Dermis blood vessel endothelial cell (primary cell): ENCODE measurements at regions not wholly inside any gene's neighbourhood (a gene's known extent, or its start where the extent isn't known, plus 50 kb on each side); places are given as distances from the start of the nearest gene placed in this dataset.

Experiments
- DNase-seq: peaks from one replicate; pipeline ENCODE4 v3.0.0; 2010

GRCh38 chr5:158393457-158393856 is 534.5 kb upstream of the CLINT1 start:
- peak; percentile 30 for DNase-seq

- no peak for DNase-seq
Observed at GRCh38 chr5:158392753-158393152, 533.8 kb upstream of the CLINT1 start.

GRCh38 chr5:158390577-158390976 is 531.6 kb upstream of the CLINT1 start:
- DNase-seq, result peak; percentile 92

- no peak for DNase-seq
Observed at GRCh38 chr5:158389786-158390185, 530.8 kb upstream of the CLINT1 start.

DNA sequence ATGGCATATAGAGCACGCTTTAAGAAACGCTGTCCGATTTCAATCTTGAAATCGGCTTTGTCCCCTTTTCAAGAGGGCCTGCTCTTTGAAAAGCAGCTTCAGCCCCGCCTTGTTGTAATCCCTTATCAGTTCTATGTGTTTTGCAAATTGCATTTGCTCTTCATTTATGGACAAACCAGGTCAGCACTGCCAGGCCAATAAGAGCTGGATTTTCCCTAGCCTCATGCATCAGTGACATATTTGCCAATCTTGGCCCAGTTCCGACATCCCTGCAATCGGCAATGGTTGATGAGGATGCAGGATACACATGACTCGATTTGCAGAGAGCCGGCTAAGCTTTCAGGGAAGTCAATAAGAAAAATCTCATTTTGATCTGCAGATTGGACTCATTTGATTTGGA is 529.1 kb upstream of the CLINT1 start:
- DNase-seq, result no peak

GRCh38 chr5:158387499-158387898 is 528.6 kb upstream of the CLINT1 start:
- no peak for DNase-seq

DNA sequence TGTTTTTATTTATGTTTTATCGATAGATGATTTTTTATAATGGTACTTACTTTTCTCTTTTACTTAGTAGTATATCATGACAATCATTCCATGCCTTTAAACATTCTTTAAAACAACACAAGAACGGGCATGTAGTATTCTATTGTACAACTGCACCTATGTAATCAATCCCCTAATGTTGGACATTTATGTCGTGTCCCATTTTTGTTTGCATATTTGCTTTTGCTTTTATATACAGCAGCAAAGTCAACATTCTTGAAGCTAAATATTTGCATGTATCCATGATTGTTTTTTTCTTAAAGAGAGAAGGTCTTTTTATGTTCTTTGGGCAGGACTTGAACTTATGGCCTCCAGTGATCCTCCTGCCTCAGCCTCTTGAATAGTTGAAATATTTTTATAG is 527.0 kb upstream of the CLINT1 start:
- DNase-seq, result no peak

- DNase-seq, result peak; percentile 68
Observed at GRCh38 chr5:158384535-158385481, 525.9 kb upstream of the CLINT1 start.

GRCh38 chr5:158383486-158383885 is 524.5 kb upstream of the CLINT1 start:
- no peak for DNase-seq

- peak; percentile 86 for DNase-seq
Observed at GRCh38 chr5:158382473-158382872, 523.5 kb upstream of the CLINT1 start.

DNA sequence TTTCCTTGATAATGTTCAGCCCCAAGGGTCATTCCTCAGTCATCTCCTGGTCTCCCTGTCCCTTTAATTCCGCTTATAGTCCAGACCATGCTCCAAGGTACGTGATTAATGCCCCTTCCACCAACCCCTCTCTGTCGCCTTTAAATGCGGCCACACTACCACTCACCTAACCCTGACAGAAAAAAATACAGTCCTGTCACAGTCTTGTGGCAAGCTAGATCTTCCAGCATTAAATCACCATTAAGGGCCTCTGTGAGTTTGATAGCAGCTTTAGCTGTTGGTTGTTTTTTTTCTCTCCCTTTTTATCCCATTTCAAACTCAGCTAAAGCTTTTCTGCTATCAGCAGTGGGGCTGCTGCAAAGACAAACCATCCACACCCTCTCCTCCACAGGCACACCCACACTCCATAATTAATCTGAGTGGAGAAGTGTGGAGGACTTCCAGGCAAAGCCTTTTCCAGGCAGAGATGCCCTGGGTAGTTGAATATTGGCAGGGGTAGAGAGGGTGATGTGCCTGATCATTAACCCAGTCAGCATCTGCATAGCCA is 522.7 kb upstream of the CLINT1 start:
- DNase-seq, result no peak

GRCh38 chr5:158380661-158381060 is 521.7 kb upstream of the CLINT1 start:
- no peak for DNase-seq

DNA sequence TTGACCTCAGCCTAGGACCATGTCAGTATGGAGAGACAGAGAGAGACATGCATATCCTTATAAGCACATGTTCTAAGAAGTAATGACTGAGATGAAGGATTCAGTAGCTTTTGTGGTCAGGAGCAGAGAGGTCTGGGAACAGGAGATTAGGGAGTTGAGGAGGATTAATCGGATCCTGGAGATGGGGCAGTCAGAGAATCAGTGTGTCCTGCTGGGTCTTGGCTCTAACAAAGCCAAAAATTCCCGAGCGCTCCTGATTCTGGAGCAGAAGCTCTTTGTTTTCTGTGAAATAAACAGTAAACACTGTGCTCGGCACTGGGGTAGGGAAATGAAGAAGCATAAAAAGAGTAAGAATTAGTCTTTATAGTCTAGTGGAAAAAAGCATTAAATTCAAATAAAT is 520.0 kb upstream of the CLINT1 start:
- DNase-seq, result no peak

GRCh38 chr5:158376679-158377078 is 517.7 kb upstream of the CLINT1 start:
- no peak for DNase-seq

DNA sequence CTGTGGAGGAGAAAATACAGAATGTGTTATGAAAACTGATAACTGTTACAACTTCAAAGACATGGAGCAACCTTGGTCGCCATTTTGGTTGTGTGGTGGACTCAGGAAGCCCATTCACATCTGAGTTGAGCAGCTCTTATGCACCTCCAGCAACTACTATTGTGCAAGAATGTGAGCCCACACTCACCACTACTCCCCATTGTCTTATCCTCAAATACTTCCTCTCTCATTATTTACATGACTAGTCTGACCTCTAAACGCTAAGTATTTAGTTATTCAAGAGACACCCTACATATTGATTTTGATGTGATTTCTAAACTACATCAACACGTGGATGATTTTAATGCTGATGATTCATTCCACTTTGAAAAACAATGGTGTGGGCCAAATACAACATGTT is 516.6 kb upstream of the CLINT1 start:
- peak; percentile 33 for DNase-seq

- DNase-seq, result peak; percentile 8
Observed at GRCh38 chr5:158373608-158374395, 514.9 kb upstream of the CLINT1 start.

GRCh38 chr5:158369241-158369640 is 510.3 kb upstream of the CLINT1 start:
- no peak for DNase-seq

DNA sequence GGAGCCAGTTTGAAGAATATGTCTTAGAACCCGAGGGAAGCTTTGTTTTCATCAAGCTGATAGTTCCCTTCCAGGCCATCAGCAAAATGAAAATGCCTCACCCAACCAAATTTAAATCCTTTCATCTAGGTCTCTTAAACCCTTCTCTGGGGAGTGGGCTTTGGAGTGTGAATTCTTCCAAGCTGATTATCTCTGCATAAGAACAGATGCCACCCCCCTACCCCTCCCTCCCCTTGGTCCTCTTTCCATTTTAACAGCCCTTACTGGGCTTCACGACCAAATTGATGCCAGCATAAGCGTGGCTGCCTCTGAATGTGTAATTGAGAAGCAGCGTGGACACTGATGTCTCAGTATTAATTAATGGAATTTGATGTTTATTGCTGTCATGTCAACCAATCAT is 509.7 kb upstream of the CLINT1 start:
- DNase-seq, result no peak

DNA sequence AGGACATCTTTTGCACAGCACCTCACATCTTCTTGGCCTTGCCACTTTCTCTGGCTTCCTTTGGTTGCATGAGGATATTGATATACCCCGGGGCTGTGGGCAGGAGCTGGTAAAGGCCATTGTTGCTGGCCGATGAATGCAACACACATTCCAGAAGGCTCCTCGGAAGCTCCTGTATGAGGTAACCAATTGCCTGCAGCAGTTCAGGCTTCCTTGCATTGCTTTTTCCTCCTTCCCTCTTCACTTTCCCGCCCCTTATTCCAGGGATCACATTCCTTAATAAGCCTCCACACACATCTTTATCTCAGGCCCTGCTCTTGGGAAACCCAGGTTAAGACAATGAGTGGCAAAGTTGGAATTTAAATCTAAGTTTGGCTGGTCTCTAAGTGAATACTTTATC is 505.4 kb upstream of the CLINT1 start:
- DNase-seq, result no peak

DNA sequence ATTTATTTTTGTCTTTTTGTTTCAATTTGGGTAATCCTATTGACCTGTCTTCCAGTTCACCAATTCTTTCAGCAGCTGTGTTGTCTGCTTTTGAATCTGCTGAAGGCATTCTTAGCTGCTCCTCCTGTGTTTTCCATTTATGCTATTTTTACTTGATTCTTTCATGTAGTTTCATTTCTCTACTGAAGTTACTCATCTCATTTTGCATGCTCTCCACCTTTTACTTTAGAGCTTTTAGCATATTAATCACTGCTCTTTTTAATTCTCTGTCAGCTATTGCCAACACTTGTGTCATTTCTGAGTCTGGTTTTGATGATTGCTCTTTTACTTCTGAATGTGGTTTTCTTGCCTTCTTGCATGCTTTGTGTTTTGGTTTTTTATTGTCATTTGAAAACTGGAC is 496.0 kb upstream of the CLINT1 start:
- no peak for DNase-seq

DNA sequence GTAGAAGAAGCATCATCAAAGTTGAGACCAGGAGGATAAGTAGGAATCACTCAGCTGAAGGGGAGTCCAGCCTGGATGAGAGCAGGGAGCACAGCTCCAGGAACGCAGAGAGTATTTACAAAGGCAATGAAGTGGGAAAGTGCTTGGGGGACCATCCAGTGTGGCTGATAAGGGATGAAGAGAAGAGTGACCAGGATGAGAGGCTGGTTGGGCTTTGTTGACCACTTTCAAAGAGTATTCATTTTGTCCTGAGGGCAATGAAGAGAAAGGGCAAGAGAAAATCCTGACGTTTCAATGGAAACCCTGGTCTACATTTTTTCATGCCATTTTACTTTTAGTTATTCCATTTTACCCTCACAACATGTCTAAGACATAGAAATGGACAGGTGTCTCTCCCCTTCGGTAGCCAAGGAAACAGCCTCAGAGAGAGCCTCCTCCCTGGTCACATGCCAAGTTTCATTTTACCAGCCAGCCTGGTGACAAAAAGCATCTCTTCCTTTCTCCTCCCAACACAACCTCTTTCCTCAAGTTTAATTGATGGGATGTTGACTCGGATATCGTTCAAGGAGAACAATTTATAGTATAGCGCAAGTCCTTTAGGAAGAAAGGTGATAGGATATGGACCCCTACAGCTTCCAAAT is 492.7 kb upstream of the CLINT1 start:
- no peak for DNase-seq

GRCh38 chr5:158349987-158350386 is 491.0 kb upstream of the CLINT1 start:
- DNase-seq, result no peak

- no peak for DNase-seq
Observed at GRCh38 chr5:158344376-158344775, 485.4 kb upstream of the CLINT1 start.
